Cardiac fibroblast (primary cell): ENCODE measurements at regions not wholly inside any gene's neighbourhood (a gene's known extent, or its start where the extent isn't known, plus 50 kb on each side); places are given as distances from the start of the nearest gene placed in this dataset.

ENCODE experiments used
- DNase-seq, 2 donors: peaks; one replicate each; pipeline versions ENCODE4 v3.0.0 to v3.0.0-alpha.2; 2010; ENCODE audit warnings: low read depth in 2 of 2
- H3K4me3 ChIP-seq, 2 donors: replicated peaks in 1 of 2; 1 replicate in 1 of 2; 2 replicates in 1 of 2; pipeline ENCODE4 v1.5.1; 2011; ENCODE audit warnings: low read depth in 2 of 2, low read length in 2 of 2, mild to moderate bottlenecking in 2 of 2, moderate library complexity in 1 of 2
- TF ChIP-seq, protein P1 (sequence below): IDR thresholded peaks from one replicate; pipeline ENCODE4 v1.5.1; 2011; ENCODE audit warnings: low read depth, mild to moderate bottlenecking, low read length, inconsistent platforms

- DNase-seq: peak in 1 of 2 donors; percentile 12
- H3K4me3 ChIP-seq: no peak overlapping the region
- TF ChIP-seq, protein P1, sequence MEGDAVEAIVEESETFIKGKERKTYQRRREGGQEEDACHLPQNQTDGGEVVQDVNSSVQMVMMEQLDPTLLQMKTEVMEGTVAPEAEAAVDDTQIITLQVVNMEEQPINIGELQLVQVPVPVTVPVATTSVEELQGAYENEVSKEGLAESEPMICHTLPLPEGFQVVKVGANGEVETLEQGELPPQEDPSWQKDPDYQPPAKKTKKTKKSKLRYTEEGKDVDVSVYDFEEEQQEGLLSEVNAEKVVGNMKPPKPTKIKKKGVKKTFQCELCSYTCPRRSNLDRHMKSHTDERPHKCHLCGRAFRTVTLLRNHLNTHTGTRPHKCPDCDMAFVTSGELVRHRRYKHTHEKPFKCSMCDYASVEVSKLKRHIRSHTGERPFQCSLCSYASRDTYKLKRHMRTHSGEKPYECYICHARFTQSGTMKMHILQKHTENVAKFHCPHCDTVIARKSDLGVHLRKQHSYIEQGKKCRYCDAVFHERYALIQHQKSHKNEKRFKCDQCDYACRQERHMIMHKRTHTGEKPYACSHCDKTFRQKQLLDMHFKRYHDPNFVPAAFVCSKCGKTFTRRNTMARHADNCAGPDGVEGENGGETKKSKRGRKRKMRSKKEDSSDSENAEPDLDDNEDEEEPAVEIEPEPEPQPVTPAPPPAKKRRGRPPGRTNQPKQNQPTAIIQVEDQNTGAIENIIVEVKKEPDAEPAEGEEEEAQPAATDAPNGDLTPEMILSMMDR: no peak
Measured at GRCh38 chr9:1200847-1201251, 150.7 kb downstream of the DMRT2 start.

GRCh38 chr9:1201262-1201661 lies 151.1 kb downstream of the DMRT2 start:
- no peak overlapping the region for H3K4me3 ChIP-seq
- TF ChIP-seq, protein P1: no peak

DNA sequence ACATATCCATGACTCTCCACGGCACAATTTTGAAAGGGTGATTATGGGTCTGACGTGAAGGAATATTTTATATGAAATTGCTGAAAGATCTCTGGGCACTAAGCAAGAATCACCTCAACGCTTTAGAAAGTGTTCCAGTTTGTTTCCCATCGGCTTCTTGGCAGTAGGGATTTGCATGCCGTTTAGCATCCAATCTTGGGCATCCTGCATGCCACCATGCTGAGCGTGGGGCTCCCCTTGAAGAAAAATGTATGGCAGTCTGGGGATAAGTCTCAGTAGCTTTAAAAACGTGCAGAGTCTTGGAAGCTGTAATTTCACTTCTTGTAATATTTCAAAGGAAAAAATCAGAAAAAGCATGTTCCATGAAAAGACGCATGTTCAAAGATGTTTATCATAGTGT lies 151.7 kb downstream of the DMRT2 start:
- H3K4me3 ChIP-seq: no peak overlapping the region
- no peak for DNase-seq
- TF ChIP-seq, protein P1: no peak

More at GRCh38 chr9:1201262-1201661, 151.1 kb downstream of the DMRT2 start:
- DNase-seq: no peak

DNA sequence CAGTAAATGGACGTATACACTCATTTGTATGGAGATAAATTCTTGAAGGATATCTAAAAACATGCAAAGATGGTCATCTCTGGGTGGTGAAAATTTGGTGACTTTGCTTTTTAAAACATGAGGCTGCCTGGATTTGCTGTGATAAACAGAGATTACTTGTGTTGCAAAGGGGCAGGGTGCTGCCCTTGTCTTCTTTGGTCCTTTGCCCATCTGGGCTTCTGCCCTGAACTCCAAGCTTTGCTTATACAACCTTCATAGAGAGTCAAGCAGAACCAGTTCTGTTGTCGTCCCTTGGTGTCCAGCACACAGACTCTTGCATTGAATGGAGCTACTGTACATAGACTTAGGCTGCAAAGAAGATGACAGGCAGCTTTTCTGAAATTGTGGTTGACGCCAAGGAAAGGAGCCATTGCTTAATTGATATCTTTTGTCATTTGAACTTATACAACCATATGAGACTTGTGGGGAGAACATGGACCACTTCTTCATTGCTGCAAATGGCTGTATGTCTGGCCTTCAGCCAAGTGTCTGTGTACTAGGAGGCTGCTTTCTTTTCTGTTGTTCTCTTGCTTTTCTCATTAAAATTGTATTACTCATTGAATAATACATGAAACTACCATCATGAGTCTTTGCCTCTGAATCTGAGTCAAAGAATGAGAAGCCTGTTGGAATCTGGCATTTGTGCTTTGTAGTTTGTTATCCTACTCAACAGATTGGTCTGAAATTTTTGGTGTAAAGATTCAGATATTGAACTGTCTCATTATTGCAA lies 152.5 kb downstream of the DMRT2 start:
- DNase-seq: peak in 1 of 2 donors; percentile 20
- H3K4me3 ChIP-seq: no peak overlapping the region
- TF ChIP-seq, protein P1: no peak

DNA sequence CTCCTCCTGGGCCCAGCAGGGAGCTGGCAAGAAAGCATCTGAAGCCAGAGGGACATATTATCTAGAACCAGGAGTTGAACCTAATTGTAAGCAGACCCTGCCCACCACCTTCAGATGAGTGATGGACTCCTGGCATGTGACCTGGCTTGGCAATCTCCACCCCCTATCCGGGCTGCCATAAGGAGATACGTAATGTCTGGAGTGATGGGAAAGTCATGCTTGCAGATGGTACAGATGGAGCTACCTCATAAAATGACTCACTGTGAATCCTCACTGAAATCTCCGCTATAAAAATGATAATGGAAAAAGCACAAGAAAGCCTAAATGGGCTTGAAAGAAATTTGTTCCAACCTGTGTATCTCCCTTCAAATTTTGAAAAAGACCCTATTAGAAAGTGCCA lies 157.5 kb downstream of the DMRT2 start:
- no peak overlapping the region for H3K4me3 ChIP-seq
- TF ChIP-seq, protein P1: no peak
- DNase-seq: peak in 1 of 2 donors; percentile 73

DNA sequence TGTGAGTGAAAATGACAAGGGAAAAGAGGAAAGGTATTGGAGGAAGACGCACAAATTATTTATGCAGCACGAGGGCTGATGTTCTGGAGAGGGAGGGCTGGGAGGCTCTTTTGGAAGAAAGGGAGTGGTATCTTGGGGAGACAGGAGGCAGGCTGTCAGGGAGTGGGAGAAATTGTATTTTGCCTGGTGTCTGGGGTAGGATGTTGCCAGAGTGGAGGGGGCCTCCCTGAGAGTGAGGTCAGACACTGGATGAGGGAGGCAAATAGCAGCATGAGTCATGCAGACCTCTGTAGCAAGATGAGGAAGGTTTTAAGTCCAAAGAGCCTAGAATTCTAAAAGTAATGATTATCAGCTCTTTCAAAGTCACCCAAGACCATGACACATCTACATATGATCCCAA lies 158.0 kb downstream of the DMRT2 start:
- H3K4me3 ChIP-seq: no peak overlapping the region
- peak in 1 of 2 donors; percentile 72 for DNase-seq
- TF ChIP-seq, protein P1: no peak

- TF ChIP-seq, protein P1: no peak
- no peak for DNase-seq
- H3K4me3 ChIP-seq: no peak overlapping the region
Measured at GRCh38 chr9:1210954-1211353, 160.8 kb downstream of the DMRT2 start.
